Mucosa of stomach (tissue), 1 donor: ENCODE measurements at regions not wholly inside any gene's neighbourhood (a gene's known extent, or its start where the extent isn't known, plus 50 kb on each side); places are given as distances from the start of the nearest gene placed in this dataset.

Source experiments
- H3K27me3 ChIP-seq: one replicate; pipeline ENCODE4 v1.7.0; 2013; ENCODE audit warnings: mild to moderate bottlenecking, low read length; ENCODE audit not compliant: control insufficient read depth, insufficient read depth
- H3K36me3 ChIP-seq: one replicate; pipeline ENCODE4 v1.7.0; 2013; ENCODE audit warnings: low read length; ENCODE audit not compliant: control insufficient read depth, insufficient read depth
- H3K4me1 ChIP-seq: one replicate; pipeline ENCODE4 v1.7.0; 2013; ENCODE audit warnings: mild to moderate bottlenecking, low read length; ENCODE audit not compliant: control insufficient read depth, insufficient read depth
- H3K4me3 ChIP-seq: one replicate; pipeline ENCODE4 v1.7.0; 2013; ENCODE audit warnings: low read length
- H3K9ac ChIP-seq: one replicate; pipeline ENCODE4 v1.7.0; 2013; ENCODE audit warnings: mild to moderate bottlenecking, low read length, moderate library complexity
- H3K9me3 ChIP-seq: one replicate; pipeline ENCODE4 v1.7.0; 2013; ENCODE audit warnings: mild to moderate bottlenecking, low read length, moderate library complexity; ENCODE audit not compliant: control insufficient read depth
- donor health status: Pancreatic carcinoma.

GRCh38 chr6:9936551-9936950 lies 478.3 kb downstream of the TFAP2A start:
- Histone ChIP-seq H3K36me3 (no peaks in the 10 kb centered on the region), H3K9me3 (no peaks in the 10 kb centered on the region), H3K4me3 (no peak overlapping the region), H3K9ac (no peak overlapping the region), H3K4me1 (no peaks in the 10 kb centered on the region), H3K27me3 (no peaks in the 10 kb centered on the region)

- H3K4me3 ChIP-seq = no peak overlapping the region
- H3K4me1 ChIP-seq = no peaks in the 10 kb centered on the region
- H3K9ac ChIP-seq = no peak overlapping the region
- no peaks in the 10 kb centered on the region for H3K36me3 ChIP-seq
- H3K27me3 ChIP-seq = no peaks in the 10 kb centered on the region
- H3K9me3 ChIP-seq = no peaks in the 10 kb centered on the region
Measured at GRCh38 chr6:9933677-9934076, 481.2 kb downstream of the TFAP2A start.

- Histone ChIP-seq H3K4me1 (no peaks in the 10 kb centered on the region), H3K4me3 (no peak overlapping the region), H3K9ac (no peak overlapping the region), H3K27me3 (no peaks in the 10 kb centered on the region), H3K9me3 (no peaks in the 10 kb centered on the region), H3K36me3 (no peaks in the 10 kb centered on the region)
Measured at GRCh38 chr6:9927275-9927674, 487.6 kb downstream of the TFAP2A start.

GRCh38 chr6:9924971-9925370 lies 489.9 kb downstream of the TFAP2A start:
- H3K4me1 ChIP-seq = no peaks in the 10 kb centered on the region
- H3K36me3 ChIP-seq = no peaks in the 10 kb centered on the region
- no peak overlapping the region for H3K4me3 ChIP-seq
- H3K27me3 ChIP-seq = no peaks in the 10 kb centered on the region
- no peak overlapping the region for H3K9ac ChIP-seq
- no peaks in the 10 kb centered on the region for H3K9me3 ChIP-seq

GRCh38 chr6:9921366-9921765 lies 493.5 kb downstream of the TFAP2A start:
- H3K36me3 ChIP-seq = no peaks in the 10 kb centered on the region
- no peaks in the 10 kb centered on the region for H3K9me3 ChIP-seq
- H3K27me3 ChIP-seq = no peaks in the 10 kb centered on the region
- H3K9ac ChIP-seq = no peak overlapping the region
- no peaks in the 10 kb centered on the region for H3K4me1 ChIP-seq
- no peak overlapping the region for H3K4me3 ChIP-seq

GRCh38 chr6:9914951-9915350 lies 499.9 kb downstream of the TFAP2A start:
- Histone ChIP-seq H3K4me3 (no peak overlapping the region), H3K27me3 (no peaks in the 10 kb centered on the region), H3K9ac (no peak overlapping the region), H3K9me3 (no peaks in the 10 kb centered on the region), H3K4me1 (no peaks in the 10 kb centered on the region), H3K36me3 (no peaks in the 10 kb centered on the region)

DNA sequence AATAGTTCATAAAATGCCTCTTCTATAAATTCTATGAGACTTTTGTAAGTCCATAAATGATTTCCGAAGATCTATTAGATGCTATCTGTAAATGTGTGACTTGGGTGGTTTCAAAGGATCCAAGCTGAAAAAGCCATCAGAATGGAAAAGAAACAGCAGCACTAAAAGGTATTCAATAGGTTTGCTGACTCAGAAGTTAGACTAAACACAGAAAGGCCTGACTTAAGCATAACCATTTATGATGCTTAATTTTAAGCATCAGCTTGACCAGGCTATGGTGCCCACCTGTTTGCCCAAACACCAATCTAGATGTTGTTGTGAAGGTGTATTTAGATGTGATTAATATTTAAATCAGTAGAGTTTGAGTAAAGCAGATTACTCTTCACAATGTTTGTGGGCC lies 513.5 kb downstream of the TFAP2A start:
- Histone ChIP-seq H3K4me3 (no peak overlapping the region), H3K4me1 (no peaks in the 10 kb centered on the region), H3K27me3 (no peaks in the 10 kb centered on the region), H3K36me3 (no peaks in the 10 kb centered on the region), H3K9ac (no peak overlapping the region), H3K9me3 (no peaks in the 10 kb centered on the region)

DNA sequence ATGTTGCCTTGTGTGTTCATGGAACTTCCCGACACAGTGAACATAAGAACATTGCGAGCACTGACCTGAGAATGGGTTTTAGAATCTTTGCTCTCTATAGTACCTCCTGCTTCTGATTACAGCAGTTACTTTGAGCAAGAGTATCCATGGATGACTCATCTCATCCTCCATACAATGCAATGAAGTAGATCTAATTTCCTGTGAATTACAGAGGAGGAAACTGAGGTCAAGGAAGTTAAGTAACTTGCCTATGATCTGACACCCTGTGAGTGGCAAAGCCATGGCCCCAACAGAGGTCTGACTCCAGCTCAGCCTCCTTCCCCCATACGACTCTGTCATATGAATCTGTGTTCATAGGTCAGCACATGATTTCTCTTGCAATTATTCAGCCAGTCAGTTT lies 518.1 kb downstream of the TFAP2A start:
- no peaks in the 10 kb centered on the region for H3K36me3 ChIP-seq
- H3K9ac ChIP-seq = no peak overlapping the region
- H3K27me3 ChIP-seq = no peaks in the 10 kb centered on the region
- H3K9me3 ChIP-seq = no peaks in the 10 kb centered on the region
- H3K4me3 ChIP-seq = no peak overlapping the region
- H3K4me1 ChIP-seq = no peaks in the 10 kb centered on the region

- Histone ChIP-seq H3K27me3 (no peaks in the 10 kb centered on the region), H3K4me1 (no peaks in the 10 kb centered on the region), H3K9me3 (no peaks in the 10 kb centered on the region), H3K36me3 (no peaks in the 10 kb centered on the region), H3K4me3 (no peak overlapping the region), H3K9ac (no peak overlapping the region)
Measured at GRCh38 chr6:9890893-9891292, 524.0 kb downstream of the TFAP2A start.

DNA sequence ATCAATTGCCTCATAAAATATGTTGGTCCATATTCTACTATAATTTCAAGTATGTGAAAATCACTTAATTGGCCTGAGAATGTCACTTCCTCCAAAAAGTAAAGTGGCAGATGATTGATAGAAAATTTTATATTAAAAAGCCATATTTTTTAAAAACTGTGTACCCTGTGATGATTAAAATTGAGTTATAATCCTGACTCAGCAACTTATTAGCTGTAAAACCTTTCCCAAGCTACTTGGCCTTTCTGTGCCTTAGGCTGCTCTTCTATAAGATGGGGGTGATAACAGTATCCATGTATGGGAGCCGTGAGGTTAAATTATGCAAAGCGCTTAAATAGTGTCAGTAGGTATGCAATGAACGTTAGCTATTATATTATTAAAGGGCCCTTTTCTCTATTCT lies 524.4 kb downstream of the TFAP2A start:
- Histone ChIP-seq H3K36me3 (no peaks in the 10 kb centered on the region), H3K27me3 (no peaks in the 10 kb centered on the region), H3K4me3 (no peak overlapping the region), H3K4me1 (no peaks in the 10 kb centered on the region), H3K9ac (no peak overlapping the region), H3K9me3 (no peaks in the 10 kb centered on the region)

- Histone ChIP-seq H3K4me3 (no peak overlapping the region), H3K9me3 (peaks cover 4% of the 10 kb centered on the region), H3K36me3 (no peaks in the 10 kb centered on the region), H3K9ac (no peak overlapping the region), H3K27me3 (no peaks in the 10 kb centered on the region), H3K4me1 (no peaks in the 10 kb centered on the region)
Measured at GRCh38 chr6:9878535-9878934, 536.3 kb downstream of the TFAP2A start.

GRCh38 chr6:9875605-9876353 lies 539.1 kb downstream of the TFAP2A start:
- no peaks in the 10 kb centered on the region for H3K4me1 ChIP-seq
- H3K9me3 ChIP-seq = peaks cover 4% of the 10 kb centered on the region
- no peak overlapping the region for H3K9ac ChIP-seq
- H3K27me3 ChIP-seq = no peaks in the 10 kb centered on the region
- H3K36me3 ChIP-seq = no peaks in the 10 kb centered on the region
- H3K4me3 ChIP-seq = no peak overlapping the region
